Large intestine (tissue), 3 donors: ENCODE measurements at regions not wholly inside any gene's neighbourhood (a gene's known extent, or its start where the extent isn't known, plus 50 kb on each side); places are given as distances from the start of the nearest gene placed in this dataset.

Experiments
- DNase-seq, 2 donors: peaks; one replicate each; pipeline versions ENCODE4 v3.0.0 to v3.0.0-alpha.2; 2013
- H3K27ac ChIP-seq: one replicate; pipeline ENCODE4 v1.5.1; 2013; ENCODE audit warnings: low read length
- H3K27me3 ChIP-seq: 2 replicates; pipeline ENCODE4 v1.6.1; 2013; ENCODE audit warnings: low read length; ENCODE audit not compliant: control insufficient read depth, insufficient read depth
- H3K36me3 ChIP-seq: 2 replicates; pipeline ENCODE4 v1.6.1; 2013; ENCODE audit warnings: low read length; ENCODE audit not compliant: control insufficient read depth, insufficient read depth
- H3K4me1 ChIP-seq: one replicate; pipeline ENCODE4 v1.6.1; 2013; ENCODE audit warnings: low read length; ENCODE audit not compliant: control insufficient read depth, insufficient read depth
- H3K4me3 ChIP-seq: one replicate; pipeline ENCODE4 v1.5.1; 2013; ENCODE audit warnings: low read length
- H3K9me3 ChIP-seq: one replicate; pipeline ENCODE4 v1.6.1; 2013; ENCODE audit warnings: mild to moderate bottlenecking, low read depth, low read length, moderate library complexity; ENCODE audit not compliant: control insufficient read depth
- WGBS: methylation state at CpG from one replicate; pipeline ENCODE4 v1.1.5; 2013; ENCODE audit warnings: low lambda C conversion rate; ENCODE audit not compliant: insufficient coverage; 5-methylcytosine and 5-hydroxymethylcytosine counted together

DNA sequence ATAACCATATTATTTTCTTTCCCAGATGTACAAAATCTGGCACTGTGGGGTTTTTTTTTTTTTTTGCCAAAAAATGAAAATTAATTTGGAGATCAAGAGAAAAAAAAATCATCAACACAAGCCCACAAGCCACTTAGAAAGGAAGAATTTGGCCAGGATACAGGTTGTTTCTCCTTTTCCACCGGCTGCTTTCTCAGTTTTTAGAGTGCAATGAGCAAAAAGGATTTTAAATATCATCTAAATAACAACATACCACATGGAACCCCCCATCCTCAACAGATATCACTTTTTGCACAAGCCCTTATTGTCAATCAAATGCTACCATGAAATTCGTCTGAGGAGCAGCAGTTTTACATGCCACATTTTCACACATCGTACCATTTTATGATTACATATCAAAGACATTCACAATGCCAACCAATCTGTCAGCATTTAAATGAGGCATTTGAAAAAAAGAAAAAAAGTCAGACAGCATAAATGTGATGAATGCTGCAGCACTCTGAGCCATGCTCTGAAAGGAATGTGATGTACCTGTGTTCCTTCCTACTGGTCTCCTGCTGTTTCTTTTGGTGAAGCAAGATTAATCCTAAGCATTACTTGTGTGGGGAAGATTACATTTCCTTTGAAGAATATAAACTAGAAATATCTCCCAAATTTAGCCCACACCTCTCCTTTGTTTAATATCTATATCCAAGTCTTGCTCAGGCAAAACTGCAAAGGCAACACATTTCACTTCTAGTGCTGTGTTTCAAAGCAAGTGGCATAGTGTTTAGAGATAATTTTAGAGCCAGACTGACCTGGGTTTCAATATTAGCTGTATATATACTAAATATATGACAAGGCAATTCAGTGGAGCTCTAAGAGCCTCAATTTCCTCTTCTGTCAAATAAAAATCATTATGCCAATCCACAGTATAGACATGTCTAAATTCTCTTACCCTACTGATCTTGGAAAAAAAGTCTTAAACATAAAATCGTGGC lies 391.3 kb downstream of the CMPK2 start:
- no peaks in the 10 kb centered on the region for H3K36me3 ChIP-seq
- H3K4me3 ChIP-seq = no peak overlapping the region
- no peak for DNase-seq
- no peaks in the 10 kb centered on the region for H3K9me3 ChIP-seq
- H3K27me3 ChIP-seq = no peaks in the 10 kb centered on the region
- no peaks in the 10 kb centered on the region for H3K4me1 ChIP-seq
- 90% methylated on average over 2 of the region's 4 CpGs for WGBS
- H3K27ac ChIP-seq = no peak overlapping the region

DNA sequence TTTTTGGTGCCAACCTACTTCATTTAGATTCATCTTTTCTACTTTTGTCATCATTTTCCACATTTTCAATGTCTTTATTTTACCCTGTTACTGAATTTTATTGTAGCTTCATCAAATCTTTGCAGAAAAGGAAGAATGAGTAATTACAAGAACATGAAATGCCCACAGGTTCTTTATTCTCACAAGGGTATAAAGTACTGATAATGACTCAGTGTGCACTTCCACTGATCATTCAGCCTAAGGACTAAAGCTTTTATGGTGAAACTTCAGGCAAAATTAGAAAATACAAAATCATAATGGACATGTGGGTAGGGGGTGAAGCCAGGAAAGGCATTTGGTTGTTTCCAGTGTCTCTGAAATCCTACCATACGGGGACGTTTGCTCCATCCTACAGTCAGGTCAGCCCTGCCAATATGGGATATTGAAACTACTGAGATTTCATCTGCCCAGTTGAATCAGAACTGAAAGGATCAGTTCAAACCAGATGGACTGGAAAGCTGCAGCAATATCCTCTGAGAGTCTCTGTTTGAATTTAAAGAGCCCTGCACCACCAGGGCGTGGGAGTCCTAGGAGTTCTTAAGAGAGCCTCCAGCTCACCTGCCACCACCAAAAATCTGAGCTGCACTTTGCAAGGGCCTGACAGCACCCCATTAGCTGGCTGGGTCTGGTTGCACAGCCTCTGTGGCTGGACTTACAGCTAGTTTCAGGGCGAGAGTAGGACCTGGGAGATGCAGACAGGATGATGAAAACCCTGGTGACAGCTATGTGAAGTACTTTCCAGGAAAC lies 390.4 kb downstream of the CMPK2 start:
- H3K4me1 ChIP-seq = no peaks in the 10 kb centered on the region
- no peaks in the 10 kb centered on the region for H3K27me3 ChIP-seq
- no peaks in the 10 kb centered on the region for H3K9me3 ChIP-seq
- H3K4me3 ChIP-seq = no peak overlapping the region
- no peak overlapping the region for H3K27ac ChIP-seq
- DNase-seq = no peak
- no peaks in the 10 kb centered on the region for H3K36me3 ChIP-seq
- WGBS = no CpG with 5 or more reads among the region's 4 CpGs

DNA sequence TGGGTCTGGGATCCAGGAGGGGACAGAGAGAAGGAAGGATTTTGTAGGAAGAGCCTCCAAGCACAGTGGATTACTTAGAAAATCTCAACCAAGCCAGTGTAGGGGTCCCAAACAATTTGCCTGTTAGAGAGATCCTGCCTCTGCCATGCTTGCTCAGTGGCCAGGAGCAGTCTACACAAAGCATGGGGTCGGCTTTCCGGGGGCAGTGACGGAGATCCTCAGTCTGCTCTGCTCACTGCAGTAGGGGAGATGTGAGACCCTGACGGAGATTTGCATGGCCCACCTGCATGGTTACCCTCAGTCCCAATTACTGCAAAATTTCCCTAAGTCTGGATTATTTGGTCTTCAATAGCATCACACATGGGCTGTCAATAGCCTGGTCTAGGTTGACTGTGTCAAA lies 385.2 kb downstream of the CMPK2 start:
- Histone ChIP-seq H3K27me3 (no peaks in the 10 kb centered on the region), H3K36me3 (no peaks in the 10 kb centered on the region), H3K27ac (no peak overlapping the region), H3K4me3 (no peak overlapping the region), H3K9me3 (no peaks in the 10 kb centered on the region), H3K4me1 (no peaks in the 10 kb centered on the region)
- no peak for DNase-seq
- no CpG with 5 or more reads among the region's 4 CpGs for WGBS

DNA sequence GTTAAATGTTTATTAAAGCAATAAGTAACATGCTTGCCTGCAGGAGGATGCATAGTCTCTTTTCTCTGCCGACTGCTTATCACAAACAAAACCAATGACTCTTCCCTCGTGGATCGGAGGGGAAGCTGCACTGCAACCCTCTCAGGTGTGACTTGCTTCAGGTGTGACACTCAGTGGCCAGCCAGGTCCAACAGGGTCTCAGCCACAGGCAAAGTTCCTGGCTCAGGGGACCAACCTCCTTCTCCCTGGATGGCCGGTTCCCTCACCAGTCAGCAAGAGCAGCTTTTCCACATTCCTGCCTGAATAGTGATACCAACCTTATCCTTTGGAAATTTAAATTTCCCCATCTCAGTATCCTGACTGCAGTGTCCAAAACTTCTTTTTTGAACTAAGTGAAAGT lies 383.5 kb downstream of the CMPK2 start:
- Histone ChIP-seq H3K4me1 (no peaks in the 10 kb centered on the region), H3K36me3 (no peaks in the 10 kb centered on the region), H3K9me3 (no peaks in the 10 kb centered on the region), H3K4me3 (no peak overlapping the region), H3K27me3 (no peaks in the 10 kb centered on the region), H3K27ac (no peak overlapping the region)
- no CpG with 5 or more reads among the region's 4 CpGs for whole genome bisulfite sequencing
- no peak for DNase-seq

DNA sequence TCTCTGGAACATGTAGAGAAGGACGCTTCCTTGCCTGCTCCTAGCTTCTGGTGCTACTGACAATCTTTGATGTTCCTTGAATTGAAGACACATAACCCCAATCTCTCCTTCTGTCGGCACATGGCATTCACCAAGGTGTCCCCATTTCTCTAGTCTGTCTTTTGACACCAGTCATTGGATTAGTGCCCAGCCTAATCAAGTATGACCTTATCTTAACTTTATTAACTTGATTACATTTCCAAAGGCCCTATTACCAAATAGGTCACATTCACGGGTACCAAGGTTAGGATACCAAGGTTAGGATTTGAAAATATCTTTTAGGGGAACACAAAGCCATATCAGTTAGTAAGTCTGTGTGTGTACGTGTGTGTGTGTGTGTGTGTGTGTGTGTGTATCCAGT lies 377.9 kb downstream of the CMPK2 start:
- H3K9me3 ChIP-seq = no peaks in the 10 kb centered on the region
- no peaks in the 10 kb centered on the region for H3K4me1 ChIP-seq
- H3K4me3 ChIP-seq = no peak overlapping the region
- no peaks in the 10 kb centered on the region for H3K27me3 ChIP-seq
- H3K36me3 ChIP-seq = no peaks in the 10 kb centered on the region
- WGBS = no CpG with 5 or more reads among the region's 4 CpGs
- peak; percentile 43 to 75 for DNase-seq
- no peak overlapping the region for H3K27ac ChIP-seq

- Histone ChIP-seq H3K36me3 (no peaks in the 10 kb centered on the region), H3K9me3 (peaks cover 6% of the 10 kb centered on the region), H3K27me3 (no peaks in the 10 kb centered on the region), H3K4me1 (no peaks in the 10 kb centered on the region), H3K27ac (no peak overlapping the region), H3K4me3 (no peak overlapping the region)
- no CpG with 5 or more reads among the region's 1 CpG for WGBS
- no peak for DNase-seq
These were observed 373.1 kb downstream of the CMPK2 start for GRCh38 chr2:6492573-6492972.

GRCh38 chr2:6493266-6493665 lies 372.4 kb downstream of the CMPK2 start:
- Histone ChIP-seq H3K27ac (no peak overlapping the region), H3K36me3 (no peaks in the 10 kb centered on the region), H3K27me3 (no peaks in the 10 kb centered on the region), H3K4me3 (no peak overlapping the region), H3K9me3 (peaks cover 6% of the 10 kb centered on the region), H3K4me1 (no peaks in the 10 kb centered on the region)
- no CpG with 5 or more reads among the region's 4 CpGs for WGBS
- no peak for DNase-seq

DNA sequence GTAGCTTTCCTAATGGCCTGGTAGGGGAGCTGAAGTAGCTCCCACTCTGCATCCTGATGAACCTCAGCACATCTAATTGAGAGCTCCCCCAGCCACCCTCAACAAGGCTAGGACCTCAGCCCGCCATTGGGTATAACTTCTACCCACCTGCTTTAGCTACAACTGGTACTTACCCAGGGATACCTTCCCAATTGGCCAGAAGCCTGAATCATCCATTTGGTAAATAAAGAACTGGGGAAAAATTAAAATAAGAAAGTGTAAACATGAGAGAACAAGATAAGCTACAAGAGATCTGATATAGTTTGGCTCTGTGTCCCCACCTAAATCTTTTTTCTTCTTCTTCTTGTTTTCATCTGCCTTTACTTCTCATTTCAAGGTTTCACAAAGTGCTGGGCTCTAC lies 372.0 kb downstream of the CMPK2 start:
- Histone ChIP-seq H3K27me3 (no peaks in the 10 kb centered on the region), H3K27ac (no peak overlapping the region), H3K4me3 (no peak overlapping the region), H3K36me3 (no peaks in the 10 kb centered on the region), H3K9me3 (peaks cover 6% of the 10 kb centered on the region), H3K4me1 (no peaks in the 10 kb centered on the region)
- no CpG with 5 or more reads among the region's 1 CpG for WGBS
- DNase-seq = no peak

GRCh38 chr2:6495466-6495865 lies 370.2 kb downstream of the CMPK2 start:
- H3K4me3 ChIP-seq = no peak overlapping the region
- DNase-seq = no peak
- H3K27me3 ChIP-seq = no peaks in the 10 kb centered on the region
- H3K4me1 ChIP-seq = no peaks in the 10 kb centered on the region
- H3K9me3 ChIP-seq = peaks cover 6% of the 10 kb centered on the region
- no peak overlapping the region for H3K27ac ChIP-seq
- no CpG with 5 or more reads among the region's 19 CpGs for WGBS
- no peaks in the 10 kb centered on the region for H3K36me3 ChIP-seq

- no peak for DNase-seq
- Histone ChIP-seq H3K4me3 (no peak overlapping the region), H3K9me3 (peaks cover 6% of the 10 kb centered on the region), H3K36me3 (no peaks in the 10 kb centered on the region), H3K27me3 (no peaks in the 10 kb centered on the region), H3K4me1 (no peaks in the 10 kb centered on the region), H3K27ac (no peak overlapping the region)
- no CpG with 5 or more reads among the region's 14 CpGs for WGBS
These were observed 369.3 kb downstream of the CMPK2 start for GRCh38 chr2:6496376-6496775.
